A673 (cell line): ENCODE measurements at regions not wholly inside any gene's neighbourhood (a gene's known extent, or its start where the extent isn't known, plus 50 kb on each side); places are given as distances from the start of the nearest gene placed in this dataset.

Experiments used
- BruUV-seq: library from RNA; stranded (reverse); fragments of 400-500 nt; replicated peaks from 2 replicates; lab custom pipeline; 2021; lab: Mats Ljungman, UMichigan
- CTCF ChIA-PET: fragments of 300-600 bp; sonication (Branson Sonifier 250); formaldehyde crosslinking; loops from one replicate; lab custom pipeline; 2022; ENCODE audit warnings: antibody characterized with exemption; lab: Charles Lee
- POLR2A ChIA-PET: fragments of 300-600 bp; sonication (Branson Sonifier 250); formaldehyde crosslinking; loops from one replicate; lab custom pipeline; 2022; ENCODE audit warnings: antibody characterized with exemption; ENCODE audit not compliant: low non-redundant PET; lab: Charles Lee
- DNase-seq: peaks from one replicate; pipeline ENCODE4 v3.0.0-alpha.2; 2015; ENCODE audit warnings: low spot score
- H3K27ac ChIP-seq: fragments of 200-600 bp; sonication (generic); 2 replicates; pipeline ENCODE4 v1.5.1; 2016; ENCODE audit warnings: mixed run types, low read depth, mild to moderate bottlenecking, mixed read lengths, antibody characterized with exemption, low read length; ENCODE audit not compliant: poor library complexity, severe bottlenecking
- H3K27me3 ChIP-seq: fragments of 200-600 bp; sonication (generic); replicated peaks from 2 replicates; pipeline ENCODE4 v1.6.1; 2017; ENCODE audit warnings: mixed run types, low read depth, mild to moderate bottlenecking, mixed read lengths, antibody characterized with exemption, low read length; ENCODE audit not compliant: insufficient read depth, poor library complexity
- H3K36me3 ChIP-seq: fragments of 200-600 bp; sonication (generic); 2 replicates; pipeline ENCODE4 v1.6.1; 2016; ENCODE audit warnings: mixed run types, mild to moderate bottlenecking, mixed read lengths, antibody characterized with exemption, low read length; ENCODE audit not compliant: insufficient read depth, poor library complexity, severe bottlenecking
- H3K4me1 ChIP-seq: fragments of 200-600 bp; sonication (generic); 2 replicates; pipeline ENCODE4 v1.6.1; 2017; ENCODE audit warnings: mixed run types, mild to moderate bottlenecking, mixed read lengths, antibody characterized with exemption, low read length; ENCODE audit not compliant: insufficient read depth, poor library complexity, severe bottlenecking
- H3K4me3 ChIP-seq: fragments of 200-600 bp; sonication (generic); 2 replicates; pipeline ENCODE4 v1.5.1; 2016; ENCODE audit warnings: low read depth, mixed run types, mild to moderate bottlenecking, mixed read lengths, low read length; ENCODE audit not compliant: poor library complexity, severe bottlenecking
- H3K9me3 ChIP-seq: fragments of 200-600 bp; sonication (generic); 2 replicates; pipeline ENCODE4 v1.6.1; 2016; ENCODE audit warnings: mixed run types, low read depth, mild to moderate bottlenecking, mixed read lengths, antibody characterized with exemption, low read length; ENCODE audit not compliant: poor library complexity, severe bottlenecking
- EZH2 ChIP-seq: fragments of 200-600 bp; sonication (generic); IDR thresholded peaks from 2 replicates; pipeline ENCODE4 v1.6.1; 2017; ENCODE audit warnings: borderline replicate concordance, low read depth, mild to moderate bottlenecking, mixed read lengths, antibody characterized with exemption, low read length; ENCODE audit not compliant: poor library complexity, severe bottlenecking
- intact Hi-C: fragments of 100-400 bp; cut with micrococcal nuclease; formaldehyde crosslinking; loops from one replicate; pipeline ENCODE4 v1.10.0; 2022; ENCODE audit not compliant: unreplicated experiment
- TF ChIP-seq, protein P1 (sequence below): fragments of 300-800, 200-600 bp; sonication (generic); conservative IDR thresholded peaks from 2 replicates; pipeline ENCODE4 v1.5.1; 2017; ENCODE audit warnings: low read depth, mild to moderate bottlenecking, antibody characterized with exemption, low read length, moderate library complexity, mixed read lengths

DNA sequence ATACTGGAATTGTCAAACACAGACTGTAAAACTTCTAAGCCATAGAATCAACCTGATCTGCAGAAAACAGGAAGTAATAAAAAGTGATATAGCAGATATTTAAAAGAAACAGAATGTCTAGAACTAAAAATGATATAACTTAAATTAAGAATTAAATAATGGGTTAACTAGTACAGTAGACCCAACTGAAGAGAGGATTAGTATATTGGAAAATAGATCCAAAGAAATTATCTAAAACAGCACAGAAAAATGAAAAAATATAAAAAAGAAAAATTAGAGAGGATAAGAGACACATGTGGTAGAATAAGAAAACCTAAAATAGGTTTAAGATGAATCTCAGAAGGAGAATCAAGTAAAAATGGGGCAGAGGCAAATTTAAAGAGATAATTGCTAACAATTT is 219.9 kb downstream of the SEMA6A start:
- Histone ChIP-seq H3K27ac (no peak overlapping the region), H3K4me3 (no peak overlapping the region), H3K4me1 (no peaks in the 10 kb centered on the region), H3K27me3 (no peaks in the 10 kb centered on the region), H3K9me3 (no peaks in the 10 kb centered on the region), H3K36me3 (no peaks in the 10 kb centered on the region)
- TF ChIP-seq, protein P1, sequence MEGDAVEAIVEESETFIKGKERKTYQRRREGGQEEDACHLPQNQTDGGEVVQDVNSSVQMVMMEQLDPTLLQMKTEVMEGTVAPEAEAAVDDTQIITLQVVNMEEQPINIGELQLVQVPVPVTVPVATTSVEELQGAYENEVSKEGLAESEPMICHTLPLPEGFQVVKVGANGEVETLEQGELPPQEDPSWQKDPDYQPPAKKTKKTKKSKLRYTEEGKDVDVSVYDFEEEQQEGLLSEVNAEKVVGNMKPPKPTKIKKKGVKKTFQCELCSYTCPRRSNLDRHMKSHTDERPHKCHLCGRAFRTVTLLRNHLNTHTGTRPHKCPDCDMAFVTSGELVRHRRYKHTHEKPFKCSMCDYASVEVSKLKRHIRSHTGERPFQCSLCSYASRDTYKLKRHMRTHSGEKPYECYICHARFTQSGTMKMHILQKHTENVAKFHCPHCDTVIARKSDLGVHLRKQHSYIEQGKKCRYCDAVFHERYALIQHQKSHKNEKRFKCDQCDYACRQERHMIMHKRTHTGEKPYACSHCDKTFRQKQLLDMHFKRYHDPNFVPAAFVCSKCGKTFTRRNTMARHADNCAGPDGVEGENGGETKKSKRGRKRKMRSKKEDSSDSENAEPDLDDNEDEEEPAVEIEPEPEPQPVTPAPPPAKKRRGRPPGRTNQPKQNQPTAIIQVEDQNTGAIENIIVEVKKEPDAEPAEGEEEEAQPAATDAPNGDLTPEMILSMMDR = no peak
- no peak for DNase-seq
- no TSS peak for BruUV-seq
- CTCF ChIA-PET = no interaction called here
- POLR2A ChIA-PET = no interaction called here
- intact Hi-C loops = no loop called here

DNA sequence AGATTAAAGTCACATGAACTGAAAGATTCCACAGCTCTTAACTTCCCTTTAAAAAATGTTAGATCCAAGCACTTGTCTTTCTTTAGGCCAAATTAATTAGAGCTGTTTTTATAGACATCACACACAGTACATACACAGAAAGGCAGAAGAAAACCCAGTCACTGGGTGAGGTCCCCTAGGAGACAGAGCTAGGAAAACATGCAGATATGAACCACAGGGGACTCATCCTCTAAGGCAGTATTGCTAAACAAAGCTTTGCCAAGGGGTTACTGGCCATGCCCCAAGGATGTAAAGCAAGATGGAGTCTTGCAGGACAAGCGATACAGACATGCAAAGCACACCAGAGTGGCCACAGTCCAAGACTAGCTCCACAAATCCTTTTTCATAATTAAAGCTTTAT is 227.0 kb downstream of the SEMA6A start:
- intact Hi-C loops = no loop called here
- H3K4me1 ChIP-seq = no peaks in the 10 kb centered on the region
- no TSS peak for BruUV-seq
- H3K27ac ChIP-seq = no peak overlapping the region
- no peak for DNase-seq
- ChIA-PET POLR2A (no interaction called here), CTCF (no interaction called here)
- H3K4me3 ChIP-seq = no peak overlapping the region
- H3K27me3 ChIP-seq = no peaks in the 10 kb centered on the region
- no peaks in the 10 kb centered on the region for H3K36me3 ChIP-seq
- no peaks in the 10 kb centered on the region for H3K9me3 ChIP-seq
- TF ChIP-seq, protein P1 = no peak
- no peak for TF ChIP-seq EZH2

DNA sequence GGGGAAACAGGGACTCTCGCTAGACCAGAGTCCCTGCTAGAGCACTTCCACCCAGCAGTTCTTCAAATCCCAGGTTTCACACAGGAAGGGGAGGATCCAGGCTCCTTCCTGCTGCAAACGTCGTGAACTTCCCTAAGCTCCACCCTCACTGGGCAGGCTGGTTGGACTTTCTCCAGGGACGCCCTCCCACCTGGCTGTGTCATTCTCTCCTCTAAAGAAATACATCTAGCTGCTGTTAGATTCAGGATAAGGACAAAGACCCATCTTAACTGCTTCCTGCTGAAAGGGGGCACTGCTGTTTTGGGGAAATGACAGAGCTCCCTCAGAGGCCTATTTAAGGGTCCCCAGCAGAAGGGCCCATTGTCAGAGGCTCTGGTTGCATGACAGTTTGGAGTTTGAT is 230.7 kb downstream of the SEMA6A start:
- H3K36me3 ChIP-seq = no peaks in the 10 kb centered on the region
- no TSS peak for BruUV-seq
- H3K4me3 ChIP-seq = no peak overlapping the region
- POLR2A ChIA-PET = no interaction called here
- H3K4me1 ChIP-seq = no peaks in the 10 kb centered on the region
- TF ChIP-seq, protein P1 = no peak
- TF ChIP-seq EZH2 = no peak
- no peaks in the 10 kb centered on the region for H3K9me3 ChIP-seq
- no peak overlapping the region for H3K27ac ChIP-seq
- peak; percentile 41 for DNase-seq
- H3K27me3 ChIP-seq = no peaks in the 10 kb centered on the region
- intact Hi-C loops = no loop called here
- CTCF ChIA-PET = no interaction called here
